Common myeloid progenitor, CD34-positive (primary cell): ENCODE measurements at regions not wholly inside any gene's neighbourhood (a gene's known extent, or its start where the extent isn't known, plus 50 kb on each side); places are given as distances from the start of the nearest gene placed in this dataset.

ENCODE experiments used
- CTCF ChIA-PET: fragments of 350-600 bp; sonication (Branson Sonifier 250); formaldehyde crosslinking; loops from one replicate; lab custom pipeline; 2021; ENCODE audit warnings: antibody characterized with exemption; lab: Charles Lee
- POLR2A ChIA-PET: fragments of 350-600 bp; sonication (Branson Sonifier 250); formaldehyde crosslinking; loops from one replicate; lab custom pipeline; 2021; ENCODE audit warnings: antibody characterized with exemption; lab: Charles Lee
- DNase-seq, 3 donors: peaks; one replicate each; pipeline versions ENCODE4 v3.0.0 to v3.0.0-alpha.2; 2013
- H3K27ac ChIP-seq, 2 experiments: 1 replicate in 1 of 2; 2 replicates in 1 of 2; pipeline ENCODE4 v1.7.0; 2013; ENCODE audit warnings: inconsistent platforms in 2 of 2, low read length in 2 of 2, mild to moderate bottlenecking in 2 of 2, low read depth in 1 of 2, moderate library complexity in 1 of 2; ENCODE audit not compliant: severe bottlenecking in 2 of 2, insufficient read depth in 1 of 2, poor library complexity in 1 of 2
- H3K27me3 ChIP-seq, 5 experiments: replicated peaks in 2 of 5; 1 replicate in 3 of 5; 2 replicates in 2 of 5; pipeline versions ENCODE4 v1.6.1 to v1.7.0; 2013; ENCODE audit warnings: low read length in 4 of 5, mild to moderate bottlenecking in 2 of 5, moderate library complexity in 2 of 5, inconsistent platforms in 1 of 5; ENCODE audit not compliant: insufficient read depth in 5 of 5, control insufficient read depth in 4 of 5
- H3K36me3 ChIP-seq, 4 experiments: 1 replicate in 2 of 4; 2 replicates in 2 of 4; pipeline versions ENCODE4 v1.6.1 to v1.7.0; 2013; ENCODE audit warnings: low read length in 3 of 4, control low read depth in 1 of 4, mild to moderate bottlenecking in 1 of 4; ENCODE audit not compliant: control insufficient read depth in 4 of 4, insufficient read depth in 4 of 4
- H3K4me1 ChIP-seq, 4 experiments: 1 replicate in 3 of 4; 2 replicates in 1 of 4; pipeline versions ENCODE4 v1.6.1 to v1.7.1; 2013; ENCODE audit warnings: low read length in 3 of 4, mild to moderate bottlenecking in 3 of 4, control low read depth in 1 of 4, inconsistent platforms in 1 of 4, moderate library complexity in 1 of 4; ENCODE audit not compliant: control insufficient read depth in 4 of 4, insufficient read depth in 4 of 4; ENCODE audit errors: control extremely low read depth in 1 of 4
- H3K4me3 ChIP-seq, 7 experiments: 1 replicate in 4 of 7; 2 replicates in 3 of 7; pipeline versions ENCODE4 v1.5.1 to v1.7.0; 2013; ENCODE audit warnings: mild to moderate bottlenecking in 7 of 7, low read length in 6 of 7, moderate library complexity in 6 of 7, inconsistent platforms in 2 of 7, low read depth in 2 of 7, control low read depth in 1 of 7; ENCODE audit not compliant: insufficient read depth in 4 of 7, control insufficient read depth in 1 of 7; ENCODE audit errors: extremely low read depth in 1 of 7
- H3K9me3 ChIP-seq, 5 experiments: 1 replicate in 4 of 5; 2 replicates in 1 of 5; pipeline versions ENCODE4 v1.6.1 to v1.7.1; 2013; ENCODE audit warnings: low read length in 4 of 5, mild to moderate bottlenecking in 2 of 5, inconsistent platforms in 1 of 5, low read depth in 1 of 5, moderate library complexity in 1 of 5; ENCODE audit not compliant: control insufficient read depth in 4 of 5, insufficient read depth in 2 of 5; ENCODE audit errors: control extremely low read depth in 1 of 5
- WGBS: methylation state at CpG from one replicate; pipeline ENCODE4 v1.1.5; 2013; ENCODE audit not compliant: insufficient coverage; 5-methylcytosine and 5-hydroxymethylcytosine counted together

GRCh38 chr13:84303035-84303434, 420.8 kb upstream of the SLITRK1 start:
- no peaks in the 10 kb centered on the region for H3K36me3 ChIP-seq
- ChIA-PET POLR2A (no interaction called here), CTCF (no interaction called here)
- no peaks in the 10 kb centered on the region for H3K27me3 ChIP-seq
- H3K9me3 ChIP-seq: peaks cover 0 to 2% (median 0%) of the 10 kb centered on the region in 5 experiments
- H3K4me1 ChIP-seq: no peaks in the 10 kb centered on the region
- H3K4me3 ChIP-seq: no peak overlapping the region
- DNase-seq: no peak
- H3K27ac ChIP-seq: no peak overlapping the region
- 100% methylated on average over 1 of the region's 1 CpG for WGBS

GRCh38 chr13:84297251-84297650, 415.0 kb upstream of the SLITRK1 start:
- Histone ChIP-seq H3K27ac (no peak overlapping the region), H3K4me1 (no peaks in the 10 kb centered on the region), H3K9me3 (peaks cover 0 to 2% (median 0%) of the 10 kb centered on the region in 5 experiments), H3K4me3 (no peak overlapping the region), H3K36me3 (no peaks in the 10 kb centered on the region), H3K27me3 (no peaks in the 10 kb centered on the region)
- POLR2A ChIA-PET: no interaction called here
- DNase-seq: no peak
- CTCF ChIA-PET: interaction anchor here (0.6 kb wide), 1 partner anchor 275 kb away, joined by 3 read pairs; no protein-coding TSS in a partner anchor

DNA sequence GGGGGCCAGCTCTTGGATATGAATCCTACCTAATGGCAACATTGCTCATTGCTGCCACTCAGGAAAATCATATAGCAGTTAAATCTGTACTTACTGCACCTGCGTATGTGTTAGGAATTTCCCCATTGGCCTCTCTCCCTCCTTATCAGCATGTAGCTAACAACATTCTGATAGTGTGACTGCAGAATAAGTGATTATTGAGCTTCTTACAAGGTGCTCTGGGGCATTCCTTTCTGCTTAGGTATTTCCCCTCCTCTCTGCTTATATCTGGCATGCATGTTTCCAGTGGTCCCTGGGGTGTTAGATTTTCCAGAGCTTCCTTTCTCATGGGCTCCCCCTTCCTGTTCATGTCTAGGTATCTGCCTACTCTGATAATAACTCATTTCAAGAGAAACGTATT, 414.1 kb upstream of the SLITRK1 start:
- Histone ChIP-seq H3K36me3 (no peaks in the 10 kb centered on the region), H3K9me3 (peaks cover 0 to 2% (median 0%) of the 10 kb centered on the region in 5 experiments), H3K4me3 (no peak overlapping the region), H3K27me3 (no peaks in the 10 kb centered on the region), H3K4me1 (no peaks in the 10 kb centered on the region), H3K27ac (no peak overlapping the region)
- CTCF ChIA-PET: no interaction called here
- WGBS: 100% methylated on average over 1 of the region's 2 CpGs
- no peak for DNase-seq
- POLR2A ChIA-PET: no interaction called here

GRCh38 chr13:84294576-84294975, 412.3 kb upstream of the SLITRK1 start:
- ChIA-PET POLR2A (no interaction called here), CTCF (no interaction called here)
- H3K9me3 ChIP-seq: no peaks in the 10 kb centered on the region
- no peaks in the 10 kb centered on the region for H3K36me3 ChIP-seq
- no peaks in the 10 kb centered on the region for H3K27me3 ChIP-seq
- no peaks in the 10 kb centered on the region for H3K4me1 ChIP-seq
- no CpG with 5 or more reads among the region's 3 CpGs for WGBS
- no peak overlapping the region for H3K27ac ChIP-seq
- no peak for DNase-seq
- H3K4me3 ChIP-seq: no peak overlapping the region

DNA sequence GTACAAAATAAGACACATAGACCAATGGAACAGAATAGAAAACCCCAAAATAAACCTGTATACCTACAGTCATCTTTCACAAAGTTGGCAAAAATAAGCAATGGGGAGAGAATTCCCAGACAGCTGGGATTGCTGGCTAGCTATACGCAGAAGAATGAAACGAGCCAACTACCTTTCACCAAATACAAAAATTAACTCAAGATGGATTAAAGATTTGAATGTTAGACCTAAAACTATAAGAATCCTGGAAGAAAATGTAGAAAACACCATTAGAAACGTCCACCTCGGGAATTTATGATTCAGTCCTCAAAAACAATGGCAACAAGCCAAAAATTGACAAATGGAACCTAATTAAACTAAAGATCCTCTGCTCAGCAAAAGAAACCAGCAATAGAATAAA, 408.1 kb upstream of the SLITRK1 start:
- H3K4me3 ChIP-seq: no peak overlapping the region
- CTCF ChIA-PET: no interaction called here
- no peak overlapping the region for H3K27ac ChIP-seq
- H3K27me3 ChIP-seq: no peaks in the 10 kb centered on the region
- DNase-seq: no peak
- POLR2A ChIA-PET: no interaction called here
- no peaks in the 10 kb centered on the region for H3K9me3 ChIP-seq
- H3K36me3 ChIP-seq: no peaks in the 10 kb centered on the region
- H3K4me1 ChIP-seq: no peaks in the 10 kb centered on the region
- 94% methylated on average over 2 of the region's 4 CpGs for WGBS

GRCh38 chr13:84279166-84279565, 396.9 kb upstream of the SLITRK1 start:
- no peaks in the 10 kb centered on the region for H3K9me3 ChIP-seq
- 93% methylated on average over 2 of the region's 2 CpGs for WGBS
- H3K27me3 ChIP-seq: no peaks in the 10 kb centered on the region
- H3K4me1 ChIP-seq: no peaks in the 10 kb centered on the region
- H3K27ac ChIP-seq: no peak overlapping the region
- no peak for DNase-seq
- no peak overlapping the region for H3K4me3 ChIP-seq
- ChIA-PET CTCF (no interaction called here), POLR2A (no interaction called here)
- H3K36me3 ChIP-seq: no peaks in the 10 kb centered on the region

DNA sequence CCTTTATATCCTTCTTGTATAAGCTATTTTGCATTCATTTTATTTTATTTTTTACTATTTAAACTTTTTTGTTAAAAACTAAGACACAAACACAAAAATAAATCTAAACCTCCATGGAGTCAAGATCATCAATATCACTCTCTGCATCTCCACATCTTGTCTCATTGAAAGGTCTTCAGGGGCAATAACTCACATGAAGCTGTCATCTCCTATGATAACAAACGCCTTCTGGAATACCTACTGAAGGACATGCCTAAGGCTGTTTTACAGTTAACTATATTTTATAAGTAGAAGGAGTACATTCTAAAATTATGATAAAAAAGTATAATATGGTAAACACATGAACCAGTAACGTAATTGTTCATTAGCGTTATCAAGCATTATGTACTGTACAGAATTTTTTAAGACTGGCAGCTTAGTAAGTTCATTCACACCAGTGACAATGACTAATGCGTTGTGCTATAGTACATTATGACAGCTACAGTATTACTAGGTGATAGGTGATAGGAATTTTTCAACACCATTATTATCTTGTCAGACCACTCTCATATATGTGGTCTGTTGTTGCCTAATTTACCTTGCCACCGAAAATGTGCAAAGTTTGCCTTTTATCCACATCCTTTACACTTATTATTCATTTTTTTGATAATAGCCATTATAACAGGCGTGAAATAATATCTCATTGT, 390.7 kb upstream of the SLITRK1 start:
- no peak overlapping the region for H3K27ac ChIP-seq
- no peak overlapping the region for H3K4me3 ChIP-seq
- DNase-seq: no peak
- H3K36me3 ChIP-seq: no peaks in the 10 kb centered on the region
- POLR2A ChIA-PET: no interaction called here
- no CpG with 5 or more reads among the region's 6 CpGs for WGBS
- CTCF ChIA-PET: interaction anchor here (1.0 kb wide), 1 partner anchor 235 kb away, joined by 3 read pairs; no protein-coding TSS in a partner anchor
- H3K27me3 ChIP-seq: no peaks in the 10 kb centered on the region
- H3K9me3 ChIP-seq: peaks cover 0 to 2% (median 0%) of the 10 kb centered on the region in 5 experiments
- no peaks in the 10 kb centered on the region for H3K4me1 ChIP-seq
